Adipose tissue (tissue), 3 donors: ENCODE measurements at regions not wholly inside any gene's neighbourhood (a gene's known extent, or its start where the extent isn't known, plus 50 kb on each side); places are given as distances from the start of the nearest gene placed in this dataset.

Experiments
- H3K27ac ChIP-seq: one replicate; pipeline ENCODE4 v1.5.1; 2013; ENCODE audit warnings: low read depth, low read length
- WGBS, 3 donors: extraction: QIAGEN DNeasy Blood & Tissue Kit; methylation state at CpG; one replicate each; pipeline ENCODE4 v1.1.7; 2013; 5-methylcytosine and 5-hydroxymethylcytosine counted together
- donor health status: healthy with polysubstance abuse.
- donor health status: Bipolar disorder and iron deficiency.
- donor health status: healthy.

GRCh38 chr2:217277646-217278398 lies 418.0 kb upstream of the TNP1 start:
- no peak overlapping the region for H3K27ac ChIP-seq
- WGBS, 3 donors, result 74 to 78% (median 75%) methylated on average over 8 of the region's 8 CpGs

- H3K27ac ChIP-seq, result no peak overlapping the region
- WGBS, 3 donors, result 69 to 96% (median 95%) methylated on average over 4 of the region's 4 CpGs
These were observed 416.6 kb upstream of the TNP1 start for GRCh38 chr2:217276433-217276832.

- 65 to 77% (median 72%) methylated on average over 5 of the region's 5 CpGs for WGBS, 3 donors
- H3K27ac ChIP-seq, result no peak overlapping the region
These were observed 415.2 kb upstream of the TNP1 start for GRCh38 chr2:217275091-217275490.

GRCh38 chr2:217274578-217274977 lies 414.7 kb upstream of the TNP1 start:
- WGBS, 3 donors, result 82 to 85% (median 85%) methylated on average over 4 of the region's 4 CpGs
- no peak overlapping the region for H3K27ac ChIP-seq

GRCh38 chr2:217273851-217274250 lies 414.0 kb upstream of the TNP1 start:
- H3K27ac ChIP-seq, result no peak overlapping the region
- WGBS, 3 donors, result 61 to 93% (median 70%) methylated on average over 2 of the region's 2 CpGs

GRCh38 chr2:217273162-217273561 lies 413.3 kb upstream of the TNP1 start:
- 80 to 86% (median 86%) methylated on average over 4 of the region's 4 CpGs for WGBS, 3 donors
- no peak overlapping the region for H3K27ac ChIP-seq

- no peak overlapping the region for H3K27ac ChIP-seq
- 66 to 89% (median 78%) methylated on average over 3 of the region's 3 CpGs for WGBS, 3 donors
These were observed 411.9 kb upstream of the TNP1 start for GRCh38 chr2:217271813-217272212.

GRCh38 chr2:217270485-217271121 lies 410.7 kb upstream of the TNP1 start:
- WGBS, 3 donors, result 85 to 100% (median 96%) methylated on average over 1 of the region's 1 CpG
- H3K27ac ChIP-seq, result no peak overlapping the region

- WGBS, 3 donors, result 58 to 59% (median 59%) methylated on average over 8 of the region's 8 CpGs
- no peak overlapping the region for H3K27ac ChIP-seq
These were observed 410.0 kb upstream of the TNP1 start for GRCh38 chr2:217269701-217270484.

- H3K27ac ChIP-seq, result no peak overlapping the region
- 85 to 94% (median 91%) methylated on average over 7 of the region's 7 CpGs for WGBS, 3 donors
These were observed 409.1 kb upstream of the TNP1 start for GRCh38 chr2:217268978-217269377.

GRCh38 chr2:217267758-217268157 lies 407.9 kb upstream of the TNP1 start:
- 89 to 100% (median 95%) methylated on average over 1 of the region's 1 CpG for WGBS, 3 donors
- H3K27ac ChIP-seq, result no peak overlapping the region

- no peak overlapping the region for H3K27ac ChIP-seq
- WGBS, 3 donors, result 32 to 59% (median 58%) methylated on average over 3 of the region's 3 CpGs
These were observed 403.9 kb upstream of the TNP1 start for GRCh38 chr2:217263756-217264155.

GRCh38 chr2:217262911-217263310 lies 403.0 kb upstream of the TNP1 start:
- no peak overlapping the region for H3K27ac ChIP-seq

GRCh38 chr2:217261452-217261851 lies 401.6 kb upstream of the TNP1 start:
- WGBS, 3 donors, result 28 to 55% (median 38%) methylated on average over 4 of the region's 4 CpGs
- H3K27ac ChIP-seq, result no peak overlapping the region

More at GRCh38 chr2:217262911-217263310, 403.0 kb upstream of the TNP1 start:
- 51 to 61% (median 56%) methylated on average over 2 of the region's 2 CpGs for WGBS, 3 donors

GRCh38 chr2:217260441-217261115 lies 400.7 kb upstream of the TNP1 start:
- H3K27ac ChIP-seq, result no peak overlapping the region
- 77 to 82% (median 79%) methylated on average over 8 of the region's 8 CpGs for WGBS, 3 donors

- WGBS, 3 donors, result 53 to 81% (median 81%) methylated on average over 3 of the region's 3 CpGs
- H3K27ac ChIP-seq, result no peak overlapping the region
These were observed 398.3 kb upstream of the TNP1 start for GRCh38 chr2:217258170-217258569.

- 68 to 85% (median 72%) methylated on average over 3 of the region's 3 CpGs for WGBS, 3 donors
- H3K27ac ChIP-seq, result no peak overlapping the region
These were observed 396.4 kb upstream of the TNP1 start for GRCh38 chr2:217256251-217256650.

- no peak overlapping the region for H3K27ac ChIP-seq
- WGBS, 3 donors, result 86 to 93% (median 93%) methylated on average over 2 of the region's 2 CpGs
These were observed 394.2 kb upstream of the TNP1 start for GRCh38 chr2:217254111-217254510.

- no peak overlapping the region for H3K27ac ChIP-seq
- WGBS, 3 donors, result 94 to 97% (median 96%) methylated on average over 4 of the region's 4 CpGs
These were observed 392.3 kb upstream of the TNP1 start for GRCh38 chr2:217252181-217252580.
